Ovary (tissue), 7 donors: ENCODE measurements at regions not wholly inside any gene's neighbourhood (a gene's known extent, or its start where the extent isn't known, plus 50 kb on each side); places are given as distances from the start of the nearest gene placed in this dataset.

ENCODE experiments used
- DNase-seq, 5 donors: peaks; one replicate each; pipeline ENCODE4 v3.0.0-alpha.2; 2019 to 2020
- H3K27ac ChIP-seq, 2 donors: fragments of 200-600 bp; one replicate each; pipeline versions ENCODE4 v1.5.1 to v1.8.0; 2019 to 2022
- H3K27me3 ChIP-seq: fragments of 200-600 bp; one replicate; pipeline ENCODE4 v1.8.0; 2022
- H3K36me3 ChIP-seq: fragments of 200-600 bp; sonication (generic); one replicate; pipeline ENCODE4 v1.5.1; 2019
- H3K4me1 ChIP-seq: one replicate; pipeline ENCODE4 v1.8.1; 2013; ENCODE audit warnings: mild to moderate bottlenecking, moderate library complexity; ENCODE audit not compliant: insufficient read depth
- H3K4me3 ChIP-seq: fragments of 200-600 bp; sonication (generic); one replicate; pipeline ENCODE4 v1.5.1; 2017
- H3K9me3 ChIP-seq, 2 donors: fragments of 200-600 bp in 1 of 2; sonication (generic) in 1 of 2; one replicate each; pipeline versions ENCODE4 v1.5.1 to v1.8.1; 2013 to 2019; ENCODE audit warnings: mild to moderate bottlenecking in 1 of 2, moderate library complexity in 1 of 2
- CTCF ChIP-seq, 3 donors: fragments of 450-650 bp in 2 of 3; fragments of 200-600 bp in 1 of 3; IDR thresholded peaks; one replicate each; pipeline versions ENCODE4 v1.5.1 to v1.8.0; 2016 to 2022; ENCODE audit warnings: antibody characterized with exemption in 3 of 3, mild to moderate bottlenecking in 1 of 3
- EP300 ChIP-seq: sonication (generic); formaldehyde crosslinking; IDR thresholded peaks from one replicate; pipeline ENCODE4 v1.6.1; 2017; ENCODE audit warnings: antibody characterized with exemption
- POLR2A ChIP-seq: fragments of 450-650 bp; IDR thresholded peaks from one replicate; pipeline ENCODE4 v1.6.1; 2017; ENCODE audit warnings: antibody characterized with exemption, mild to moderate bottlenecking, moderate library complexity
- WGBS, 3 donors: extraction: QIAGEN DNeasy Blood & Tissue Kit in 1 of 3; methylation state at CpG; one replicate each; pipeline versions ENCODE4 v1.1.5 to v1.1.7; 2013 to 2017; 5-methylcytosine and 5-hydroxymethylcytosine counted together
- intact Hi-C, 4 donors: fragments of 100-400 bp; cut with DNase I; formaldehyde crosslinking; loops; one replicate each; pipeline versions ENCODE4 v1.11.0 to v1.15.1; 2022 to 2023
- donor health status: DM: no; HTN: no; CAD: no; lungs with moderate emphysema.
- donor health status: DM: no; HTN: no; CAD: no.
- donor health status: Bipolar disorder and iron deficiency.
- donor health status: DM: no; HTN: no; CAD: no.
- donor health status: DM: yes; HTN: yes; CAD: no.

GRCh38 chr13:67554746-67555452 is 324.8 kb upstream of the PCDH9 start:
- H3K4me1 ChIP-seq, result no peaks in the 10 kb centered on the region
- H3K27ac ChIP-seq, result no peak overlapping the region
- intact Hi-C loops, result no loop called here
- H3K9me3 ChIP-seq, result no peaks in the 10 kb centered on the region
- DNase-seq, result no peak
- 65 to 76% (median 75%) methylated on average over 6 of the region's 6 CpGs for WGBS, 3 donors
- H3K36me3 ChIP-seq, result no peaks in the 10 kb centered on the region
- no peaks in the 10 kb centered on the region for H3K27me3 ChIP-seq
- H3K4me3 ChIP-seq, result no peak overlapping the region
- TF ChIP-seq POLR2A (no peak), CTCF (IDR thresholded peaks at IDR 0.05) (no peak), EP300 (no peak)

DNA sequence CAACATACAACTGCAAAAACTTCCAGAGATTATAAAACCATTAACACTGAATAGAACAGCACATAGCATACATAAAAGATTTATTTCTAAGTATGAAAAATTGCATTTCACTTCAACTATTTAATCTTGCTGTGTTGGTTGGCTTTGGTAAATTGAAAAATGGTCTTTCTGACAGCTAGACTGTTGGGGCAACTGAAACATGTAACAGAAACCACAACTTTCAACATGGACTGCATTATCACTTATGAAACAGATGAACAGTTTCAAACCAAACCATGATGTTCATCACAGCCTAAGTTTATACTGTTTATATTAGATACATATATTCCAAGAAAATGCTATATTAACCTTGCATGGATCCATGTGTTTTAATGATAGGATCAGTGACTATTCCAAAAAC is 324.1 kb upstream of the PCDH9 start:
- TF ChIP-seq CTCF (IDR thresholded peaks at IDR 0.05), result no peak
- no peak for TF ChIP-seq POLR2A
- TF ChIP-seq EP300, result no peak
- intact Hi-C loops, result no loop called here

DNA sequence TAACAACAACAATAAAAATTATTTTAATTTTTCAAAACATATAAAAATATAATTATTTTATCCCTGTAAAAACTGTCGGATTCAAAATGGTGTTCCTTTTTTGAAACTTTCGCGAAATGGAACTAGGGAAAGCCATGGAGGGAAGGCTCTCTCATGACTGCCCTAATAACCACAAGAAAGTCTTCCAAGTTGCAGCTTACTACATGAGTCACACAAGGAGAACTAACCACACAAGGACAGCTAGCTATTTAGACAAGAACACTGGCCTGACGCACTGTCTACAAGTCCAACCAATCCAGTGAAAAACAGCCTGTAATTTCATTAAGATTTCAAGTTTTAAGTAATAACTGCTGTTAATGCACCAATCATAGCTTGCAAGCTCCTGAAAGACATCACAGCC is 319.2 kb upstream of the PCDH9 start:
- Histone ChIP-seq H3K27me3 (no peaks in the 10 kb centered on the region), H3K36me3 (no peaks in the 10 kb centered on the region), H3K27ac (no peak overlapping the region), H3K4me1 (no peaks in the 10 kb centered on the region), H3K9me3 (no peaks in the 10 kb centered on the region), H3K4me3 (no peak overlapping the region)
- TF ChIP-seq CTCF (IDR thresholded peaks at IDR 0.05) (no peak), POLR2A (no peak), EP300 (no peak)
- WGBS, 3 donors, result 88 to 95% (median 93%) methylated on average over 4 of the region's 4 CpGs
- DNase-seq, result no peak
- intact Hi-C loops, result no loop called here

More for the DNA sequence above, 324.1 kb upstream of the PCDH9 start:
- H3K36me3 ChIP-seq, result no peaks in the 10 kb centered on the region
- H3K27ac ChIP-seq, result no peak overlapping the region
- DNase-seq, result no peak
- H3K27me3 ChIP-seq, result no peaks in the 10 kb centered on the region
- H3K4me1 ChIP-seq, result no peaks in the 10 kb centered on the region
- H3K9me3 ChIP-seq, result no peaks in the 10 kb centered on the region
- no peak overlapping the region for H3K4me3 ChIP-seq

DNA sequence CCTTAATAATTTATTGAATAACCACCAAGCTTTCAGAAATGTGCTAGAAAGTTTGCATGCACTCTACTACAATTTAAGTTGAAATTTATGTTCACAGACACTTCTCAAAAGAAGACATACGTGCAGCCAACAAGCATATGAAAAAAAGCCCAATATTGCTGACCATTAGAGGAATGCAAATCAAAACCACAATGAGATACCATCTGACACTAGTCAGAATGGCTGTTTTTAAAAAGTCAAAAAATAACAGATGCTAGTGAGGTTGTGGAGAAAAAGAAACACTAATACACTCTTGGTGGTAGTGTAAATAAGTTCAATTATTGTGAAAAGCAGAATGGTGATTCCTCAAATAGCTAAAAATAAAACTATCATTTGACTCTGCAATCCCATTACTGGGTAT is 308.8 kb upstream of the PCDH9 start:
- no peak for DNase-seq
- Histone ChIP-seq H3K9me3 (no peaks in the 10 kb centered on the region), H3K36me3 (no peaks in the 10 kb centered on the region), H3K4me3 (no peak overlapping the region), H3K27me3 (no peaks in the 10 kb centered on the region), H3K27ac (no peak overlapping the region), H3K4me1 (no peaks in the 10 kb centered on the region)
- no peak for TF ChIP-seq POLR2A
- no peak for TF ChIP-seq CTCF (IDR thresholded peaks at IDR 0.05)
- TF ChIP-seq EP300, result no peak
- 11 to 24% (median 24%) methylated on average over 1 of the region's 1 CpG for WGBS, 3 donors
- intact Hi-C loops, result no loop called here
